ENCODE measurements at regions not wholly inside any gene's neighbourhood (a gene's known extent, or its start where the extent isn't known, plus 50 kb on each side); places are given as distances from the start of the nearest gene placed in this dataset.

DNA sequence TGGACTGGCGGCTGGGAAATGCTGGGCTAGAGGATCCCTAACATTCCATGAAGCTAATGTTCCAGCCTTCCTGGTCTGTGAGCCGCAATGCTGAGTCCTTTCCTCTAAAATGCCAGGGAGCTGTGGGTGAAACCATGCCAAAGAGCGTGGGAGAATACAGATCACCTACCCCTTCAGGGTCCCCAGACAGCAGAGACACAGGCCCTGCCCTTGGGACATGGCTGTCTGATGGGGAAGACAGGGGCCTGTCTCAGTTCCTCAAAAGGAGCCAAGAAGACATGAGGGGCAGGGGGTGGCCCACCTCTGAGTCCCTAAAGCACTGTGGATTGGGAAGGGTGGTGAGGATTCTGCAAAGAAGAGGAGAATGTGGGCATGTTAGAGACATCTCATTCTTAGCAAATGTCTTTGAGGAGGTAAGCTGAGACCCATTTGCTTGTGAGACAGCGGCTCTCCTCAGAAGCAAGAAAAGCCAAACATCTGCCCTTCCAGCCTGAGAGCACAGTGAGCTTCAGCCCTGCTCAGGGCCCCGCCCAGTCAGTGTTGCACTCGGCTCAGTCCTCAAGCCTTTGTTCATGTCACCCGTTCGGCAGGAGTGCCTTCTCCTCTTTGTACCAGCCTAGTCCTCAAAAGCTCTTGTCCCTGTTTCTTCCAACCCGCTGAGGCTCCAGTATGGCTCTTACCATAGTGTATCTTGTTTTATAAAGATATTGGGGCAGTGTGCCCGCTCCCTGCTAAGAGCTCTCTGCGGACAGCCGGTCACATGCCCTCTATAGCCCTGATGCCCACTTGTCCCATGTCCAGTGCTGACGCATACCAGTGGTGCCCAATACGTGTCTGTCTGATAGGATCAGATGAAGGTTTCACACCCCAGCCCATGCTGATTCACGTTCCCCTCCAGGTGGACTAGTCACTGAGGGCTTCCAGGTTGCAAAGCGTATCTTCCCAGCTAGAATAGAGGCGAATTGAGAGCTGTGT, 286.2 kb downstream of the CYP26B1 start:
- no peak for DNase-seq (ENCODE audit: low read depth, low spot score)
- H3K4me3 ChIP-seq (ENCODE audit: low read length), result no peak overlapping the region

- no peak overlapping the region for H3K4me3 ChIP-seq (ENCODE audit: low read length)
- no peak for DNase-seq (ENCODE audit: low read depth, low spot score)
These were observed 287.2 kb downstream of the CYP26B1 start for GRCh38 chr2:71860381-71860926.

DNA sequence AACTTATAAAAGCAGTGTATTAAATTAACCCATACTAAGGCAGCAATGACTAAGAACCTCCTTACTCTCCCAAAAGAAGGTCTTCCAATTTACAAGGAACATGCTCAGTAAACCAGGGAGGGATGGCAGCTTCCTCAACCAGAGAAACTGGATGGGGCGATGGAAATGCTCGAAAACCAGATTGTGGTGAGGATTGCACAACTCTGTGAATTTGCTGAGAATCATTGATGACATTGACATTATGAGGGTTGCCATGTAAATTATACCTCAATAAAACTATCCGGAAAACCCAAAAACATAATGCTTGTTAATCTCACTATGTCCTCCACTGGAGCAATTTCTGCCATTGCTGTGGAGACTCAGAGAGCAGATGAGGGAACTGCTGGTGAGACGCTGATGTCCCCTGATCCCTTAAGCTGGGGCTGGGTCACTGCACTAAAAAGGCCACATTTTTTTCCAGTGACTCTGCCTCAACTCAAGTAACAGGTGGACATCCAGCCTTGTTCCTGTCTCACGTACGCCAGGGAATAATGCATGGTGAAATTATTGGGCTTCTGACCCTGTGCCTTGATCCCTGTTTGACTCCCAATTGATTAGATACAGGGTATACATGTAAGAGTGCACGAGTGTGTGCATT, 288.3 kb downstream of the CYP26B1 start:
- no peak overlapping the region for H3K4me3 ChIP-seq (ENCODE audit: low read length)
- no peak for DNase-seq (ENCODE audit: low read depth, low spot score)

DNA sequence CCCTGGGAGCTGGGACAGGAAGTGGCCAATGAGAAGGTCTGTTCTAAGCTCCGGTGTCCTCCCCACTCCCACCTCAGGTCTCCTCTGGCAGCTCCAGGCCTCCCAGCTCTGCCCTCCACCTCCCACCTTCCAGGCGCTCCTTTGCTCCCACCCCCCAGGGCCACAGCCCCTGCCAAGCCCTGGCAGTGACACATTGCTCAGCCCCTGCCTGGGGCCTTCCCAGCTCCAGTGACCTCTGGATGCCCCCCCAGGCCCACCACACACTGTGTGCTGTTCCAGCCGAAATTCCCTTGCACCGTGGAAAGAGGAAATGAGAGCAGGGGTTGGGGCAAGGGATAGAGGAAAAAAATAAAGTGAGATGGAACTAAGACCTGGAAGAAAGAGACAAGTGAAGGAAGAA, 289.6 kb downstream of the CYP26B1 start:
- H3K4me3 ChIP-seq (ENCODE audit: low read length), result no peak overlapping the region
- no peak for DNase-seq (ENCODE audit: low read depth, low spot score)

- DNase-seq (ENCODE audit: low read depth, low spot score), result no peak
These were observed 290.0 kb downstream of the CYP26B1 start for GRCh38 chr2:71857636-71858035.

GRCh38 chr2:71856773-71857525, 290.7 kb downstream of the CYP26B1 start:
- DNase-seq (ENCODE audit: low read depth, low spot score), result peak; percentile 22
- H3K4me3 ChIP-seq (ENCODE audit: low read length), result no peak overlapping the region

More at GRCh38 chr2:71857636-71858035, 290.0 kb downstream of the CYP26B1 start:
- H3K4me3 ChIP-seq (ENCODE audit: low read length), result no peak overlapping the region

DNA sequence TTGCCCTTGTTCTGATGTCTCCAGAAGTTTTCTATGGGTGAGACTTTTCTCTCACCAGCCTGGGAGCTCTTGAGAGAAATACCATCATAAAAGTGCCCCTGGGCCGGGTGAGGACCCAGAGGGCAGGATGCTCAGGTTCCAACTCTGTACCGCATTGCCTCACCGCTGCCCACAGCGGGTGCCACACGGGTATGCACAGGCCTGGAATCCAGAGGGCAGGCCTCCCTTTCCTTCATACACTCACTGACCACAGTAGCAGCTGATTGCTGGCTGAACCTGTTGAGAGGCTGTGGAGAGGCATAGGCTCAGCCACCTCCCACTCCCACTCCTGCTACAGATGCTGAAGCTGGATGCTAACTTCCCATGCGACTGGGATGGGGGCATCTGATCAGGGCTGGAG, 293.8 kb downstream of the CYP26B1 start:
- H3K4me3 ChIP-seq (ENCODE audit: low read length), result no peak overlapping the region

GRCh38 chr2:71852141-71852711, 295.4 kb downstream of the CYP26B1 start:
- DNase-seq (ENCODE audit: low read depth, low spot score), result no peak
- H3K4me3 ChIP-seq (ENCODE audit: low read length), result no peak overlapping the region

More for the DNA sequence above, 293.8 kb downstream of the CYP26B1 start:
- DNase-seq (ENCODE audit: low read depth, low spot score), result no peak

DNA sequence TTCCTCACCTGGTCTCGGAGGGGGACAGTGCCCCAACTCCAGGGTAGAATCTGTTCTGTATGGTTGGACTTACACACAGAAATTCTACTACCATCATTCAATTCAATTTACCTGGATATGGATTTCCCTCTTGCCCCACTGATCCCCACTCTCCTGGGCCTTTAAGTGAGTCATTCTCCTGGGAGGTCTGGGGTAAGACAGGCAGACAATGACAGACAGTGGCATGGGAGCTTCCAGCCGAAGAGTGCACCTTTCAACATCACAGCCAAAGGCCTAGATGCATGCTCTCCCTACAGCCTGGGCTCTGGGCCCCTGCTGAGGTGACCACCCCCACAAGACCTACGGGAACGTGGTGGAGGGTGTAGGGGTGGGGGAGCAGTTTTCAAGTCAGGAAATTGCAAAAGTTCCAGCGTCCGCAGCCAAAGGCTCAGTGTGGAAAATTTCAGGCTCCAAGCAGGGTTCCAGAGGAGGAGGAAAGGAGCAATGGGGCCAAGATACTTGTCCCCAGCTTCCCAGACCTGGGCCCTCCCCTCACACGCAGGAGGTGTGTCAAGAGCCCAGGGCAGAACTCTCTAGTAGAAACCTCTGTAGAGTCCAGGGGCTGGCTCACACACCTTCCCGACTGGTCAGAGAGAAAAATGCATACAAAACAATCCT, 296.4 kb downstream of the CYP26B1 start:
- DNase-seq (ENCODE audit: low read depth, low spot score), result no peak

DNA sequence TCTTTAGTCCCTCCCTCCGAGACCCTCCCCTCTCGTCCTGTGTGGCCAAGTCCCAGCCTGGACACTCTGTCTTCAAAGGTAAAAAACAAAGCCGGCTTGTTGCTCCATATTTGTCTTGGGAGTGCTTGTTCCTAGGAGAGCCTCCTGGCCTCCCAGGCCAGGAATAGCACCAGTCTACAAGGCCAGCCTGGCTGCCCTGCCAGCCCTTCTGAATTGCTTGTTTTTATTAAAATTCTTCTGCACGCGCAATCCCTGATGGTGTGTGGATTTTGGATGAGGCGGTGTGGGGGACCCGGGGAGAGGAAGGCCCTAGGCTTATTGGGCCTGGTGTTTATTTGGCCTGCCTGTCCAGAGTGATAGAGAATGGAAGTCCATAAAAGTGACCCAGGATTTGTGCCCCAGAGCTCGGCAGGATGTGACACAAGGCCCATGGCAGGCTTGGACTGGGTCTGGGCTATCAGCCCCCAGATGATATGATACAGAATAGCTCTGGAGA, 297.3 kb downstream of the CYP26B1 start:
- no peak for DNase-seq (ENCODE audit: low read depth, low spot score)

More for the DNA sequence above, 296.4 kb downstream of the CYP26B1 start:
- H3K4me3 ChIP-seq (ENCODE audit: low read length), result no peak overlapping the region

GRCh38 chr2:71849607-71850305, 297.9 kb downstream of the CYP26B1 start:
- no peak overlapping the region for H3K4me3 ChIP-seq (ENCODE audit: low read length)
- no peak for DNase-seq (ENCODE audit: low read depth, low spot score)

More for the DNA sequence above, 297.3 kb downstream of the CYP26B1 start:
- no peak overlapping the region for H3K4me3 ChIP-seq (ENCODE audit: low read length)

DNA sequence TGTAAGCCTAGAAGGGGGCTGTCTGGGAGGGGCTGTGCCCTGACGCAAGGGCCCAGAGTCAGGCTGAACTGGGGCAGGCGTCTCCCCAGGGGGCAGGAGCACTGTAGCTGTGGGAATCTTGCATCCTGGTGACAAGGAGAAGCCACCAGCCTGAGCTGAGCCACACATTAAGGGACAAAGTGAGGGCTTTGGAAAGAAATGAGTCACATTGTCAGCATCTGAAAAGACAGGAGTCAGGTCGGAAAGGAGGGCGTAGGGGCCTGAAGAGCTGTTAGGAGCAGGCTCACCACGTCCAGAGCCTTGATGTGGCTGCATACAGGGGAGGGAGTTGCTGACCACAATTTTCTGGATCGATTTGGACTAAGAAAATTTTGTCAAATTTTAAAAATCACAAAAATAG, 298.6 kb downstream of the CYP26B1 start:
- no peak overlapping the region for H3K4me3 ChIP-seq (ENCODE audit: low read length)
- no peak for DNase-seq (ENCODE audit: low read depth, low spot score)

GRCh38 chr2:71846669-71847291, 300.9 kb downstream of the CYP26B1 start:
- no peak overlapping the region for H3K4me3 ChIP-seq (ENCODE audit: low read length)
- DNase-seq (ENCODE audit: low read depth, low spot score), result no peak

DNA sequence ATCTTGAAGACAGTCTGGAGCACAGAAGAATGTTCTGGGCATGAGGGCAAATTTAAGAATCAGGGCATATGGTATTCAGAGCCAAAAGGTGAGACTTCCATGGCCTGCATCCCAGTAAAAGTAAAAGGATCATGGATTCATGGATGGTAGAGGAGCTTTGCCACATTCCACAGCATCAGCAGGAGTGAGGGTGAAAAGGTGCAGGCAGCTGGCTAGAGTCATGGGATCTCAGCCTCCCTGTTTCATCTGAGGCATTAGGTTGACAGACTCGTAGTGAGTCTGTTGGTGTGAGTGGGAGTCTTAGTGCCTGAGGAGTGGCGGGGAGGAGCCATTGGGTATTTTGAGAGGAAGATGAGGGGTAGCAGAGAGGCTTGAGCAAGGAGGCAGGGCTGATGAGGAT, 301.6 kb downstream of the CYP26B1 start:
- DNase-seq (ENCODE audit: low read depth, low spot score), result no peak
- no peak overlapping the region for H3K4me3 ChIP-seq (ENCODE audit: low read length)

DNA sequence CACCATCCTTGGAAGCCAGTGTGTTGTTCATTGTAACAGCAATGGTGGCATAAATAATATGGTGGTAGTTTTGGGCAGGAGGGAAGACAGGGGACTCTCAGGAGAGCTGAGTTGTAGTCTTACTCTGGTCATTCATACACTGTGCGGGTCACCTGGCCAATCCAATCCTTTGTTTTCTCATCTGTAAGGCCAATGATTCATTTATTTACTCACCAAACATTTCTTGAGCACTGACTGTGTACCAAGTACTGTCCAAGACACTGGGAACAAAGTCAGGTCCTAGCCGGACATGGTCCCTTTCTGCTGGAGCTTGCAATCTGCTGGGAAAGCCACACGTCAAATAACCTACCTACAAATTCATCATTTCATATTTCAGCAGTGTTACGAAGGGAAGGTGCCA, 302.7 kb downstream of the CYP26B1 start:
- H3K4me3 ChIP-seq (ENCODE audit: low read length), result no peak overlapping the region
- no peak for DNase-seq (ENCODE audit: low read depth, low spot score)

GRCh38 chr2:71843391-71843850, 304.2 kb downstream of the CYP26B1 start:
- no peak for DNase-seq (ENCODE audit: low read depth, low spot score)

GRCh38 chr2:71842744-71843143, 304.9 kb downstream of the CYP26B1 start:
- H3K4me3 ChIP-seq (ENCODE audit: low read length), result no peak overlapping the region
- no peak for DNase-seq (ENCODE audit: low read depth, low spot score)

More at GRCh38 chr2:71843391-71843850, 304.2 kb downstream of the CYP26B1 start:
- H3K4me3 ChIP-seq (ENCODE audit: low read length), result no peak overlapping the region

All from Jurkat, Clone E6-1 (cell line).